HFF-Myc (cell line): ENCODE measurements at regions not wholly inside any gene's neighbourhood (a gene's known extent, or its start where the extent isn't known, plus 50 kb on each side); places are given as distances from the start of the nearest gene placed in this dataset.

ENCODE experiments used
- DNase-seq: peaks from one replicate; pipeline ENCODE4 v3.0.0-alpha.2; 2011; ENCODE audit warnings: low read depth; ENCODE audit errors: extremely low read depth
- H3K4me3 ChIP-seq: replicated peaks from 2 replicates; pipeline ENCODE4 v1.5.1; 2011; ENCODE audit warnings: low read depth, mild to moderate bottlenecking, control low read depth, low read length
- TF ChIP-seq, protein P1 (sequence below): IDR thresholded peaks from 2 replicates; pipeline ENCODE4 v1.5.1; 2012; ENCODE audit warnings: mild to moderate bottlenecking, low read depth, low read length, control low read depth; ENCODE audit errors: missing control alignments

GRCh38 chr3:176074096-176074495 lies 1123.2 kb downstream of the TBL1XR1 start:
- TF ChIP-seq, protein P1, sequence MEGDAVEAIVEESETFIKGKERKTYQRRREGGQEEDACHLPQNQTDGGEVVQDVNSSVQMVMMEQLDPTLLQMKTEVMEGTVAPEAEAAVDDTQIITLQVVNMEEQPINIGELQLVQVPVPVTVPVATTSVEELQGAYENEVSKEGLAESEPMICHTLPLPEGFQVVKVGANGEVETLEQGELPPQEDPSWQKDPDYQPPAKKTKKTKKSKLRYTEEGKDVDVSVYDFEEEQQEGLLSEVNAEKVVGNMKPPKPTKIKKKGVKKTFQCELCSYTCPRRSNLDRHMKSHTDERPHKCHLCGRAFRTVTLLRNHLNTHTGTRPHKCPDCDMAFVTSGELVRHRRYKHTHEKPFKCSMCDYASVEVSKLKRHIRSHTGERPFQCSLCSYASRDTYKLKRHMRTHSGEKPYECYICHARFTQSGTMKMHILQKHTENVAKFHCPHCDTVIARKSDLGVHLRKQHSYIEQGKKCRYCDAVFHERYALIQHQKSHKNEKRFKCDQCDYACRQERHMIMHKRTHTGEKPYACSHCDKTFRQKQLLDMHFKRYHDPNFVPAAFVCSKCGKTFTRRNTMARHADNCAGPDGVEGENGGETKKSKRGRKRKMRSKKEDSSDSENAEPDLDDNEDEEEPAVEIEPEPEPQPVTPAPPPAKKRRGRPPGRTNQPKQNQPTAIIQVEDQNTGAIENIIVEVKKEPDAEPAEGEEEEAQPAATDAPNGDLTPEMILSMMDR, result no peak
- H3K4me3 ChIP-seq, result no peak overlapping the region
- DNase-seq, result no peak

GRCh38 chr3:176071943-176072342 lies 1125.3 kb downstream of the TBL1XR1 start:
- TF ChIP-seq, protein P1, result no peak
- no peak overlapping the region for H3K4me3 ChIP-seq
- DNase-seq, result no peak

DNA sequence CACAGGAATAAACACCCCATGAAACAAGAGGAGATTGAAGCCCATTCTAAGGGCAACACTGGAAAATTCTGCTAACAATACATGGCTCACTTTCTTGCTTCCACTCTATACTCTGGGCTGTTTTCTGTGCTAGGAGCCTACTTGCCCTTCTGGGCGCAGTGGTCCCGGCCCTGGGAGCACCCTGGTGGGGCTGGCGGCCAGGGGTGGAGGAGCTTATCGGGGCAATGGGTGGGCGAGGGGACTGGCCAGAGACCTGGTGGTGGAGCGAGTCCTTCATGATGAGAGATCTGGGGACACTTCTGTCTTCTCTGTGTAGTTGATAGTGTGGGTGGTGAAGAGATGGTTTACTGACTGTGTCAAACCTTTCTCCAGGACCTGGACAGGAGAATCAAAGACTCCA lies 1128.5 kb downstream of the TBL1XR1 start:
- H3K4me3 ChIP-seq, result no peak overlapping the region
- DNase-seq, result no peak
- TF ChIP-seq, protein P1, result no peak

DNA sequence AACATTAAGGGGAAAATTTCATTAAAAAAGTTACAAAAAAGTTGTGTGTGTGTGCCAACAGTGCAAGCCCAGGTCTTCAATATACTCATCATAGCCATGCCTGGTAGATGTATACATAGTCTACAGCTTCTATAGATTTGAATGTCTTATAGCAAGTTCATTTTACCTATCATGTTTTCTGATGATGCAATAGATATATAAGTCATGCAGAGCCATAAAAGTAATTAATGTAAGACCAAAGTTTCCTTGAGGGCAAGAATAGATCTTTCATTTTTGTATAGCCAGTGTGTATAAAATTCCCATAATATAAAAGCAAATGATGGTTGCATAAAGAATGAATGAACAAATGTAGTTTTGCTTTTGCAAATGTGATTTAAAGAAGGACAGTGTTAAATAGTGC lies 1138.4 kb downstream of the TBL1XR1 start:
- DNase-seq, result no peak
- no peak overlapping the region for H3K4me3 ChIP-seq
- TF ChIP-seq, protein P1, result no peak

DNA sequence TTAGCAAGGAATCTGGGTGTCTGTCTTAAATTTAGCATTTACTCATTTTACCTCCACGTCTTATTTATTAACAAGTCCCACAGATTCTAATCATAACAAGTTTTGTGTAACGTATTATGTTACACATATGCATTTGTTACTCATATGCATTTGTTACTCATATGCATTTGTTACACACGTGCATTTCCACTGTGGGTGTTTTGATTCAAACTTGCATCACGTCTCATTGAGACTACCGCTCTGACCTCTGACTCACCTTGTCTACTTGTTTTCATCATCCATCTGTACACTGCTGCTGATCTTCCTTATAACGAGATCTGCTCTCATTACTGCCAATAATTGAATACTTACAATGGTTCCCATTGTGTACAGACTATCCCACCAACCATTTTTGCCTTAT lies 1141.4 kb downstream of the TBL1XR1 start:
- no peak for DNase-seq
- TF ChIP-seq, protein P1, result no peak
- H3K4me3 ChIP-seq, result no peak overlapping the region

- DNase-seq, result no peak
- TF ChIP-seq, protein P1, result no peak
- H3K4me3 ChIP-seq, result no peak overlapping the region
Measured at GRCh38 chr3:176051766-176052165, 1145.5 kb downstream of the TBL1XR1 start.

DNA sequence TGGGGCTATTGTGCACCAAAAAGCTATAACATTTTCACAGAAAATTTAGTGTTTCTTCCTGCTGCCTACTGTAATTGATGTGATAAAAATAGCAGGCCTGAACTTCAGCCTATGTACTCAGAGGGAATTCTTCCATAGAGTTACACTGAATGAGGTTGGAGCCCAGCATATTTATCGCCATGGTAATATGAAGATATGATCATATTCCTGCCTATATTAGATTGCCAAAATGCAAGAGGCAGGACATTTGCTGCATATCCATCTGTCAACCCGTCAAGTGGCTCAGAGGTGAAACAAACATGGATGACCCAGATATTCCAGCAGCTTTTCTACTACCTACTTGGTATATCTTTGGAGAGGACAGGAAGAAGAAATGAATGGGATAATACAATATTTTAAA lies 1150.6 kb downstream of the TBL1XR1 start:
- TF ChIP-seq, protein P1, result no peak
- no peak for DNase-seq

More for the DNA sequence above, 1150.6 kb downstream of the TBL1XR1 start:
- H3K4me3 ChIP-seq, result no peak overlapping the region
